ENCODE measurements at regions not wholly inside any gene's neighbourhood (a gene's known extent, or its start where the extent isn't known, plus 50 kb on each side); places are given as distances from the start of the nearest gene placed in this dataset.

DNA sequence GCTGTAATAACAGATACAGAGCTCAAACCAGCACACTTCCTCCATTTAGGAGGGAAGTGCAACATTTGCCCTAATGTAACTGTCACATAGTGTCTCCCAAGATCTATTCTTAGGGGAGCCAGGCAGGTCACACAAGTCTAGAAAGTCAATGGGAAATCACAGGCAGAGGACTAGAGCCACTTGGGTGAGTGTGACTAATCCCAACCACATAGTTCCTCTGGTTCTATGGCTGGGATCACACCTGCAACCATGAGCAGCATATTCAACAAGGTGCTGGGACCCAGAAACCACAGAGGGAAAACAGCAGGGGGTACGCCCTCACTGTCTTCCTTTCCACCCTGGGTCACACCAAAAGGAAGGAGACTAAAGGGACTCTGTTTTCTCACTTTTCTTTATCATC is 66.8 kb upstream of the TACR3 start:
- Histone ChIP-seq H3K27me3 (no peaks in the 10 kb centered on the region), H3K9me3 (peaks cover 0 to 54% (median 9%) of the 10 kb centered on the region in 11 donors), H3K4me3 (no peak overlapping the region), H3K27ac (no peak overlapping the region), H3K36me3 (no peaks in the 10 kb centered on the region), H3K4me1 (no peaks in the 10 kb centered on the region)
- ATAC-seq: no peak
- no peak for TF ChIP-seq CTCF (IDR thresholded peaks at IDR 0.05)
- DNase-seq: no peak
- intact Hi-C loops (cut with DNase I): loop anchor here in 1 of 10 donors (5.0 kb wide), 1 partner anchor 309 kb away; no protein-coding TSS in a partner anchor
- WGBS, 2 donors: 47 to 67% methylated on average over 1 of the region's 1 CpG

DNA sequence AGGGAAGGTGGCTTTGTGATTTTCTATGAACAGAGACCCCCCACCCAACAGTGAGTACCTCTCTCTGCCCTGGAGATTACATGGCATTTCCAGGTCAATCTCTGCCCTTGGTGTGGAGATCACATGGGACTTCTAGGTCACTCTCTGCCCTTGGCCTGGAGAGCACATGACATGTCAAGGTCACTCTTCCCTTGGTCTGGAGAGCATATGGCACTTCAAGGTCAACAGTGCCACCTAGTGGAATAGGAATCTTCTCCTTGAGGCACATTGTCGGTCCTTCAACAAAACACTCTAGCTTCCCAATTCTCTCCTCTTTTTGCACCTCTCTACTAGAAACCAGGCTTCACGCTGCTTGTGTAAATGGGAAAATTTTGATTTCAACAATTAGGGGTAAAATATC is 66.2 kb upstream of the TACR3 start:
- intact Hi-C loops (cut with DNase I): loop anchor here in 1 of 10 donors (5.0 kb wide), 1 partner anchor 309 kb away; no protein-coding TSS in a partner anchor
- 67 to 80% methylated on average over 2 of the region's 2 CpGs for WGBS, 2 donors
- Histone ChIP-seq H3K9me3 (peaks cover 0 to 48% (median 9%) of the 10 kb centered on the region in 11 donors), H3K27ac (no peak overlapping the region), H3K4me3 (no peak overlapping the region), H3K36me3 (no peaks in the 10 kb centered on the region), H3K27me3 (no peaks in the 10 kb centered on the region), H3K4me1 (no peaks in the 10 kb centered on the region)
- TF ChIP-seq CTCF (IDR thresholded peaks at IDR 0.05): peak in 4 of 9 donors; percentile 11 to 34 (median 22)
- ATAC-seq (no peak), DNase-seq (no peak)

DNA sequence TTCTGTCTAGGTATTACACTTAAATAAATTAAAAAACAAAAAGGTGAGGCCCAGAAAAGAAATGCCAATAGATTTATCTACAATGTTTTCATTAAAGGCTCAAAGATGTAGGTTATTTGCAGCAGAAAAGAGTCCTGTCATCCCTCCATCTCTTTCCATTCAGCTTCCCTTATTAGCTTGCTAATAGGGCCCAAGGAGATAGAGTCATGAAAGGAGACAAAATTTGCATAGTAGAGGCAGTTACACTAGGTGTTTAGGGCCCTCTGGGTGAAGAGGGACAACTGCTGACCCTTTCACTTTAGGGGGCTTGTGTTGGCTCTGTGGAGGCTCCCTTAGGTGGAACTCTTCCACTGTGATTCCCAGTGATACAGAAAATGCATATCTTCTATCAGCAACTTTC is 58.4 kb upstream of the TACR3 start:
- peaks cover 0 to 3% (median 0%) of the 10 kb centered on the region in 11 donors for H3K9me3 ChIP-seq
- H3K36me3 ChIP-seq: no peaks in the 10 kb centered on the region
- intact Hi-C loops (cut with DNase I): no loop called here
- no peak overlapping the region for H3K27ac ChIP-seq
- ATAC-seq (no peak), DNase-seq (no peak)
- TF ChIP-seq CTCF (IDR thresholded peaks at IDR 0.05): no peak
- H3K27me3 ChIP-seq: no peaks in the 10 kb centered on the region
- H3K4me3 ChIP-seq: no peak overlapping the region
- no peaks in the 10 kb centered on the region for H3K4me1 ChIP-seq

- WGBS, 2 donors: 67 to 72% methylated on average over 7 of the region's 7 CpGs
- Histone ChIP-seq H3K9me3 (no peaks in the 10 kb centered on the region), H3K36me3 (no peaks in the 10 kb centered on the region), H3K27me3 (no peaks in the 10 kb centered on the region), H3K4me3 (no peak overlapping the region), H3K27ac (no peak overlapping the region), H3K4me1 (no peaks in the 10 kb centered on the region)
- DNase-seq (no peak), ATAC-seq (no peak)
- intact Hi-C loops (cut with DNase I): no loop called here
- TF ChIP-seq CTCF (IDR thresholded peaks at IDR 0.05): no peak
Measured at GRCh38 chr4:103774326-103774825, 54.6 kb upstream of the TACR3 start.

Data from heart right ventricle (tissue), 16 donors.